ENCODE measurements at regions not wholly inside any gene's neighbourhood (a gene's known extent, or its start where the extent isn't known, plus 50 kb on each side); places are given as distances from the start of the nearest gene placed in this dataset.

- Histone ChIP-seq H3K4me1 (ENCODE audit: control insufficient read depth, insufficient read depth, low read length) (peaks cover 8% of the 10 kb centered on the region), H3K4me3 (ENCODE audit: insufficient read depth, low read depth, low read length) (no peak overlapping the region), H3K9me3 (ENCODE audit: control insufficient read depth, low read length) (no peaks in the 10 kb centered on the region), H3K27me3 (ENCODE audit: control insufficient read depth, insufficient read depth, low read length, poor library complexity, severe bottlenecking) (no peaks in the 10 kb centered on the region), H3K27ac (ENCODE audit: insufficient read depth, low read depth, low read length, poor library complexity, severe bottlenecking) (no peak overlapping the region), H3K36me3 (ENCODE audit: control insufficient read depth, insufficient read depth, low read length) (no peaks in the 10 kb centered on the region)
- 90 to 91% methylated on average over 4 of the region's 4 CpGs for WGBS, 2 experiments
Measured at GRCh38 chr14:95388699-95389098, 69.0 kb upstream of the CLMN start.

- no peaks in the 10 kb centered on the region for H3K36me3 ChIP-seq (ENCODE audit: control insufficient read depth, insufficient read depth, low read length)
- 88 to 98% methylated on average over 7 of the region's 7 CpGs for WGBS, 2 experiments
- no peak overlapping the region for H3K27ac ChIP-seq (ENCODE audit: insufficient read depth, low read depth, low read length, poor library complexity, severe bottlenecking)
- H3K4me1 ChIP-seq (ENCODE audit: control insufficient read depth, insufficient read depth, low read length) = peaks cover 8% of the 10 kb centered on the region
- no peaks in the 10 kb centered on the region for H3K27me3 ChIP-seq (ENCODE audit: control insufficient read depth, insufficient read depth, low read length, poor library complexity, severe bottlenecking)
- no peak overlapping the region for H3K4me3 ChIP-seq (ENCODE audit: insufficient read depth, low read depth, low read length)
- no peaks in the 10 kb centered on the region for H3K9me3 ChIP-seq (ENCODE audit: control insufficient read depth, low read length)
Measured at GRCh38 chr14:95387826-95388445, 68.2 kb upstream of the CLMN start.

- Histone ChIP-seq H3K4me1 (ENCODE audit: control insufficient read depth, insufficient read depth, low read length) (peaks cover 8% of the 10 kb centered on the region), H3K36me3 (ENCODE audit: control insufficient read depth, insufficient read depth, low read length) (no peaks in the 10 kb centered on the region), H3K27ac (ENCODE audit: insufficient read depth, low read depth, low read length, poor library complexity, severe bottlenecking) (no peak overlapping the region), H3K27me3 (ENCODE audit: control insufficient read depth, insufficient read depth, low read length, poor library complexity, severe bottlenecking) (no peaks in the 10 kb centered on the region), H3K9me3 (ENCODE audit: control insufficient read depth, low read length) (no peaks in the 10 kb centered on the region), H3K4me3 (ENCODE audit: insufficient read depth, low read depth, low read length) (no peak overlapping the region)
- WGBS, 2 experiments = 58 to 61% methylated on average over 6 of the region's 6 CpGs
Measured at GRCh38 chr14:95386536-95387095, 66.9 kb upstream of the CLMN start.

GRCh38 chr14:95385701-95386100, 66.0 kb upstream of the CLMN start:
- H3K4me3 ChIP-seq (ENCODE audit: insufficient read depth, low read depth, low read length) = no peak overlapping the region
- WGBS, 2 experiments = 85 to 88% methylated on average over 6 of the region's 6 CpGs
- no peak overlapping the region for H3K27ac ChIP-seq (ENCODE audit: insufficient read depth, low read depth, low read length, poor library complexity, severe bottlenecking)
- H3K9me3 ChIP-seq (ENCODE audit: control insufficient read depth, low read length) = no peaks in the 10 kb centered on the region
- no peaks in the 10 kb centered on the region for H3K27me3 ChIP-seq (ENCODE audit: control insufficient read depth, insufficient read depth, low read length, poor library complexity, severe bottlenecking)
- no peaks in the 10 kb centered on the region for H3K36me3 ChIP-seq (ENCODE audit: control insufficient read depth, insufficient read depth, low read length)
- peaks cover 8% of the 10 kb centered on the region for H3K4me1 ChIP-seq (ENCODE audit: control insufficient read depth, insufficient read depth, low read length)

- no peaks in the 10 kb centered on the region for H3K27me3 ChIP-seq (ENCODE audit: control insufficient read depth, insufficient read depth, low read length, poor library complexity, severe bottlenecking)
- H3K9me3 ChIP-seq (ENCODE audit: control insufficient read depth, low read length) = peaks cover 3% of the 10 kb centered on the region
- WGBS, 2 experiments = 92 to 96% methylated on average over 3 of the region's 3 CpGs
- no peak overlapping the region for H3K4me3 ChIP-seq (ENCODE audit: insufficient read depth, low read depth, low read length)
- peaks cover 8% of the 10 kb centered on the region for H3K4me1 ChIP-seq (ENCODE audit: control insufficient read depth, insufficient read depth, low read length)
- H3K27ac ChIP-seq (ENCODE audit: insufficient read depth, low read depth, low read length, poor library complexity, severe bottlenecking) = no peak overlapping the region
- no peaks in the 10 kb centered on the region for H3K36me3 ChIP-seq (ENCODE audit: control insufficient read depth, insufficient read depth, low read length)
Measured at GRCh38 chr14:95382747-95383146, 63.0 kb upstream of the CLMN start.

GRCh38 chr14:95381726-95382125, 62.0 kb upstream of the CLMN start:
- H3K4me3 ChIP-seq (ENCODE audit: insufficient read depth, low read depth, low read length) = no peak overlapping the region
- H3K9me3 ChIP-seq (ENCODE audit: control insufficient read depth, low read length) = peaks cover 3% of the 10 kb centered on the region
- no peaks in the 10 kb centered on the region for H3K27me3 ChIP-seq (ENCODE audit: control insufficient read depth, insufficient read depth, low read length, poor library complexity, severe bottlenecking)
- H3K4me1 ChIP-seq (ENCODE audit: control insufficient read depth, insufficient read depth, low read length) = peaks cover 8% of the 10 kb centered on the region
- 78 to 85% methylated on average over 4 of the region's 4 CpGs for WGBS, 2 experiments
- H3K27ac ChIP-seq (ENCODE audit: insufficient read depth, low read depth, low read length, poor library complexity, severe bottlenecking) = no peak overlapping the region
- no peaks in the 10 kb centered on the region for H3K36me3 ChIP-seq (ENCODE audit: control insufficient read depth, insufficient read depth, low read length)

GRCh38 chr14:95380350-95381042, 60.8 kb upstream of the CLMN start:
- WGBS, 2 experiments = 83% methylated on average over 5 of the region's 5 CpGs
- Histone ChIP-seq H3K9me3 (ENCODE audit: control insufficient read depth, low read length) (peaks cover 3% of the 10 kb centered on the region), H3K36me3 (ENCODE audit: control insufficient read depth, insufficient read depth, low read length) (no peaks in the 10 kb centered on the region), H3K4me1 (ENCODE audit: control insufficient read depth, insufficient read depth, low read length) (no peaks in the 10 kb centered on the region), H3K4me3 (ENCODE audit: insufficient read depth, low read depth, low read length) (no peak overlapping the region), H3K27me3 (ENCODE audit: control insufficient read depth, insufficient read depth, low read length, poor library complexity, severe bottlenecking) (no peaks in the 10 kb centered on the region), H3K27ac (ENCODE audit: insufficient read depth, low read depth, low read length, poor library complexity, severe bottlenecking) (no peak overlapping the region)

GRCh38 chr14:95379634-95380033, 59.9 kb upstream of the CLMN start:
- H3K9me3 ChIP-seq (ENCODE audit: control insufficient read depth, low read length) = peaks cover 3% of the 10 kb centered on the region
- H3K4me1 ChIP-seq (ENCODE audit: control insufficient read depth, insufficient read depth, low read length) = no peaks in the 10 kb centered on the region
- H3K27ac ChIP-seq (ENCODE audit: insufficient read depth, low read depth, low read length, poor library complexity, severe bottlenecking) = no peak overlapping the region
- H3K27me3 ChIP-seq (ENCODE audit: control insufficient read depth, insufficient read depth, low read length, poor library complexity, severe bottlenecking) = no peaks in the 10 kb centered on the region
- no peaks in the 10 kb centered on the region for H3K36me3 ChIP-seq (ENCODE audit: control insufficient read depth, insufficient read depth, low read length)
- H3K4me3 ChIP-seq (ENCODE audit: insufficient read depth, low read depth, low read length) = no peak overlapping the region

- no peaks in the 10 kb centered on the region for H3K4me1 ChIP-seq (ENCODE audit: control insufficient read depth, insufficient read depth, low read length)
- no peak overlapping the region for H3K27ac ChIP-seq (ENCODE audit: insufficient read depth, low read depth, low read length, poor library complexity, severe bottlenecking)
- no peak overlapping the region for H3K4me3 ChIP-seq (ENCODE audit: insufficient read depth, low read depth, low read length)
- H3K36me3 ChIP-seq (ENCODE audit: control insufficient read depth, insufficient read depth, low read length) = no peaks in the 10 kb centered on the region
- 73 to 74% methylated on average over 7 of the region's 7 CpGs for WGBS, 2 experiments
- H3K9me3 ChIP-seq (ENCODE audit: control insufficient read depth, low read length) = peaks cover 3% of the 10 kb centered on the region
- no peaks in the 10 kb centered on the region for H3K27me3 ChIP-seq (ENCODE audit: control insufficient read depth, insufficient read depth, low read length, poor library complexity, severe bottlenecking)
Measured at GRCh38 chr14:95375539-95376109, 55.9 kb upstream of the CLMN start.

- WGBS, 2 experiments = 27 to 35% methylated on average over 2 of the region's 2 CpGs
- H3K4me1 ChIP-seq (ENCODE audit: control insufficient read depth, insufficient read depth, low read length) = no peaks in the 10 kb centered on the region
- H3K9me3 ChIP-seq (ENCODE audit: control insufficient read depth, low read length) = no peaks in the 10 kb centered on the region
- H3K27me3 ChIP-seq (ENCODE audit: control insufficient read depth, insufficient read depth, low read length, poor library complexity, severe bottlenecking) = no peaks in the 10 kb centered on the region
- no peaks in the 10 kb centered on the region for H3K36me3 ChIP-seq (ENCODE audit: control insufficient read depth, insufficient read depth, low read length)
- H3K27ac ChIP-seq (ENCODE audit: insufficient read depth, low read depth, low read length, poor library complexity, severe bottlenecking) = no peak overlapping the region
- H3K4me3 ChIP-seq (ENCODE audit: insufficient read depth, low read depth, low read length) = no peak overlapping the region
Measured at GRCh38 chr14:95374239-95374997, 54.7 kb upstream of the CLMN start.

All from ectodermal cell (in vitro differentiated cells).